ENCODE measurements at regions not wholly inside any gene's neighbourhood (a gene's known extent, or its start where the extent isn't known, plus 50 kb on each side); places are given as distances from the start of the nearest gene placed in this dataset.

GRCh38 chr10:28810057-28810870 is 132.9 kb downstream of the BAMBI start:
- Histone ChIP-seq H3K4me3 (no peak overlapping the region), H3K4me1 (peaks cover 0 to 29% (median 18%) of the 10 kb centered on the region in 12 donors), H3K9me3 (no peaks in the 10 kb centered on the region), H3K27me3 (no peaks in the 10 kb centered on the region), H3K36me3 (no peaks in the 10 kb centered on the region), H3K27ac (no peak overlapping the region)
- no peak for ATAC-seq
- intact Hi-C loops (cut with DNase I) = no loop called here
- DNase-seq = no peak
- no peak for TF ChIP-seq POLR2A (IDR thresholded peaks at IDR 0.05)
- TF ChIP-seq, protein P1, sequence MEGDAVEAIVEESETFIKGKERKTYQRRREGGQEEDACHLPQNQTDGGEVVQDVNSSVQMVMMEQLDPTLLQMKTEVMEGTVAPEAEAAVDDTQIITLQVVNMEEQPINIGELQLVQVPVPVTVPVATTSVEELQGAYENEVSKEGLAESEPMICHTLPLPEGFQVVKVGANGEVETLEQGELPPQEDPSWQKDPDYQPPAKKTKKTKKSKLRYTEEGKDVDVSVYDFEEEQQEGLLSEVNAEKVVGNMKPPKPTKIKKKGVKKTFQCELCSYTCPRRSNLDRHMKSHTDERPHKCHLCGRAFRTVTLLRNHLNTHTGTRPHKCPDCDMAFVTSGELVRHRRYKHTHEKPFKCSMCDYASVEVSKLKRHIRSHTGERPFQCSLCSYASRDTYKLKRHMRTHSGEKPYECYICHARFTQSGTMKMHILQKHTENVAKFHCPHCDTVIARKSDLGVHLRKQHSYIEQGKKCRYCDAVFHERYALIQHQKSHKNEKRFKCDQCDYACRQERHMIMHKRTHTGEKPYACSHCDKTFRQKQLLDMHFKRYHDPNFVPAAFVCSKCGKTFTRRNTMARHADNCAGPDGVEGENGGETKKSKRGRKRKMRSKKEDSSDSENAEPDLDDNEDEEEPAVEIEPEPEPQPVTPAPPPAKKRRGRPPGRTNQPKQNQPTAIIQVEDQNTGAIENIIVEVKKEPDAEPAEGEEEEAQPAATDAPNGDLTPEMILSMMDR (IDR thresholded peaks at IDR 0.05) = no peak
- 59 to 72% (median 67%) methylated on average over 10 of the region's 10 CpGs for WGBS, 4 donors

- Histone ChIP-seq H3K36me3 (no peaks in the 10 kb centered on the region), H3K4me3 (no peak overlapping the region), H3K27ac (no peak overlapping the region), H3K27me3 (no peaks in the 10 kb centered on the region), H3K9me3 (no peaks in the 10 kb centered on the region), H3K4me1 (peaks cover 0 to 18% (median 13%) of the 10 kb centered on the region in 12 donors)
- TF ChIP-seq, protein P1 (IDR thresholded peaks at IDR 0.05) = no peak
- TF ChIP-seq POLR2A (IDR thresholded peaks at IDR 0.05) = no peak
- no peak for ATAC-seq
- intact Hi-C loops (cut with DNase I) = no loop called here
- DNase-seq = no peak
- WGBS, 4 donors = 83% methylated on average over 9 of the region's 9 CpGs
These were observed 134.5 kb downstream of the BAMBI start for GRCh38 chr10:28811639-28812349.

GRCh38 chr10:28812384-28813372 is 135.4 kb downstream of the BAMBI start:
- Histone ChIP-seq H3K36me3 (no peaks in the 10 kb centered on the region), H3K9me3 (no peaks in the 10 kb centered on the region), H3K27me3 (no peaks in the 10 kb centered on the region), H3K27ac (no peak overlapping the region), H3K4me1 (peaks cover 0 to 10% (median 6%) of the 10 kb centered on the region in 12 donors), H3K4me3 (no peak overlapping the region)
- no peak for TF ChIP-seq POLR2A (IDR thresholded peaks at IDR 0.05)
- TF ChIP-seq, protein P1 (IDR thresholded peaks at IDR 0.05) = no peak
- ATAC-seq = no peak
- intact Hi-C loops (cut with DNase I) = no loop called here
- 61 to 81% (median 74%) methylated on average over 11 of the region's 11 CpGs for WGBS, 4 donors
- no peak for DNase-seq

Data from heart left ventricle (tissue), 16 donors.